Breast epithelium (tissue), 4 donors: ENCODE measurements at regions not wholly inside any gene's neighbourhood (a gene's known extent, or its start where the extent isn't known, plus 50 kb on each side); places are given as distances from the start of the nearest gene placed in this dataset.
"Not testable (repeated sequence)": the region's sequence is repeated elsewhere in the genome, so short reads cannot be mapped to it uniquely, and the experiment has no call there.

Experiments used
- DNase-seq, 2 donors: peaks; one replicate each; pipeline ENCODE4 v3.0.0-alpha.2; 2019; ENCODE audit warnings: low spot score in 2 of 2
- H3K27ac ChIP-seq, 2 donors: fragments of 200-600 bp; sonication (generic) in 1 of 2; one replicate each; pipeline ENCODE4 v1.5.1; 2016 to 2019; ENCODE audit warnings: mild to moderate bottlenecking in 1 of 2
- H3K27me3 ChIP-seq, 2 donors: fragments of 200-600 bp; sonication (generic) in 1 of 2; one replicate each; pipeline versions ENCODE4 v1.5.1 to v1.6.0; 2017 to 2019; ENCODE audit warnings: control low read depth in 1 of 2, mild to moderate bottlenecking in 1 of 2
- H3K36me3 ChIP-seq: fragments of 200-600 bp; one replicate; pipeline ENCODE4 v1.5.1; 2019
- H3K4me1 ChIP-seq, 2 donors: fragments of 200-600 bp; sonication (generic); one replicate each; pipeline ENCODE4 v1.5.1; 2016 to 2019; ENCODE audit warnings: control low read depth in 1 of 2
- H3K4me3 ChIP-seq, 3 donors: fragments of 200-600 bp; sonication (generic); 1 replicate in 2 of 3; 2 replicates in 1 of 3; pipeline ENCODE4 v1.5.1; 2016 to 2019; ENCODE audit warnings: mild to moderate bottlenecking in 3 of 3, moderate library complexity in 2 of 3
- H3K9me3 ChIP-seq, 2 donors: fragments of 200-600 bp; sonication (generic) in 1 of 2; one replicate each; pipeline ENCODE4 v1.5.1; 2016 to 2019; ENCODE audit warnings: control low read depth in 1 of 2
- CTCF ChIP-seq, 3 donors: fragments of 450-650 bp; IDR thresholded peaks; one replicate each; pipeline ENCODE4 v1.5.1; 2016 to 2017; ENCODE audit warnings: antibody characterized with exemption in 3 of 3, mild to moderate bottlenecking in 3 of 3, moderate library complexity in 3 of 3
- POLR2A ChIP-seq: fragments of 450-650 bp; IDR thresholded peaks from one replicate; pipeline ENCODE4 v1.6.1; 2016; ENCODE audit warnings: antibody characterized with exemption, mild to moderate bottlenecking, moderate library complexity
- POLR2AphosphoS5 ChIP-seq, 3 donors: sonication (generic); formaldehyde crosslinking; IDR thresholded peaks; one replicate each; pipeline ENCODE4 v1.6.1; 2017; ENCODE audit warnings: antibody characterized with exemption in 3 of 3
- intact Hi-C: fragments of 100-400 bp; cut with DNase I; formaldehyde crosslinking; loops from one replicate; pipeline ENCODE4 v1.15.1; 2023; ENCODE audit warnings: low total_unique reads

DNA sequence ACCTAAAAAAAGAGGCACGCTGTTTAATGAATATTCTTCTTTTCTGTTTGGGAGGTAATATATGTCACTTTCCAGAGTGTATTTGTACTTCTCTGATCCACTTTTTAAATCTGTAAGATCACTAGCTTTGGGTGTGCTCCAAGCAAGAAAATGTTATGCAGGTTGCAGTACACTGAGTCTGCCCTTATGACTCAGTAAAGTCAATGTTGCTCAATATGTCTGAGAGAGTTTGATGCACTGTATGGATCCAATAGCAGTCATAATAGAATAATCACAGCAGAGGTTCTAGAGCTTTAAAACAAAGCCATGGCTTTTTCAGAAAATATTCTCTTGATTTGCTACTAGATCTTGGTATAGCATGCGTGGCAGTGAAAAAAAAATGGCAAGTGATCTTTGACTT is 525.3 kb upstream of the HTR1E start:
- Histone ChIP-seq H3K36me3 (no peaks in the 10 kb centered on the region), H3K27me3 (no peaks in the 10 kb centered on the region), H3K27ac (no peak overlapping the region), H3K4me1 (no peaks in the 10 kb centered on the region), H3K9me3 (no peaks in the 10 kb centered on the region), H3K4me3 (no peak overlapping the region)
- no peak for DNase-seq
- TF ChIP-seq POLR2AphosphoS5 (IDR thresholded peaks at IDR 0.05) (no peak), CTCF (IDR thresholded peaks at IDR 0.05) (no peak), POLR2A (no peak)
- intact Hi-C loops: loop anchor here (10.0 kb wide), 1 partner anchor 637 kb away; no protein-coding TSS in a partner anchor

DNA sequence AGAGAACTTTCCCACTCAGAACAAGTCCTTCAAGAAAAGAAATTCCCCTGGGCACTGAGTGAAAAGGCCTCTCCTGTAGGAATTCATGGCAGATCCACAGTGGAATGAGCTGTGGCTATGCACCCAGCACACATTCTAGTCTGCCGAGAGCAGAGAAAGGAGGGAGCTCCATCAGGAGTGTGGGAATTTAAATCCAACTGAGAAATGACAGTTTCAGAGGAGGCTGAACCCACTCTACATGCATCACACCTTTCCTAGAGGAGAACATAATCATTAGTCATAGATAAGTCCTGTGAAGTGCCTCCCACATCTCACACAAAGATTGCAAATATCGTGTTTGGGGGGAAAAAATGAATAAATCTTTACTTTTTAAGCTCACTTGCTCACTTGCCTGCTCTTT is 530.2 kb upstream of the HTR1E start:
- Histone ChIP-seq H3K27me3 (no peaks in the 10 kb centered on the region), H3K4me3 (no peak overlapping the region), H3K36me3 (no peaks in the 10 kb centered on the region), H3K9me3 (peaks cover under 1 to 6% of the 10 kb centered on the region in 2 donors), H3K27ac (no peak overlapping the region), H3K4me1 (no peaks in the 10 kb centered on the region)
- TF ChIP-seq CTCF (IDR thresholded peaks at IDR 0.05) (no peak), POLR2A (no peak), POLR2AphosphoS5 (IDR thresholded peaks at IDR 0.05) (no peak)
- intact Hi-C loops: no loop called here
- no peak for DNase-seq

- intact Hi-C loops, H3K4me3 ChIP-seq, H3K4me1 ChIP-seq, H3K27ac ChIP-seq, DNase-seq, H3K27me3 ChIP-seq, H3K36me3 ChIP-seq, H3K9me3 ChIP-seq: not testable (repeated sequence)
Observed at GRCh38 chr6:86392850-86393249, 544.5 kb upstream of the HTR1E start.

- Histone ChIP-seq H3K4me3 (no peak overlapping the region), H3K9me3 (no peaks in the 10 kb centered on the region), H3K27me3 (no peaks in the 10 kb centered on the region), H3K27ac (no peak overlapping the region), H3K4me1 (no peaks in the 10 kb centered on the region), H3K36me3 (no peaks in the 10 kb centered on the region)
- TF ChIP-seq POLR2AphosphoS5 (IDR thresholded peaks at IDR 0.05): no peak
- no peak for TF ChIP-seq CTCF (IDR thresholded peaks at IDR 0.05)
- TF ChIP-seq POLR2A: no peak
- DNase-seq: no peak
- intact Hi-C loops: no loop called here
Observed at GRCh38 chr6:86380571-86381125, 556.7 kb upstream of the HTR1E start.

DNA sequence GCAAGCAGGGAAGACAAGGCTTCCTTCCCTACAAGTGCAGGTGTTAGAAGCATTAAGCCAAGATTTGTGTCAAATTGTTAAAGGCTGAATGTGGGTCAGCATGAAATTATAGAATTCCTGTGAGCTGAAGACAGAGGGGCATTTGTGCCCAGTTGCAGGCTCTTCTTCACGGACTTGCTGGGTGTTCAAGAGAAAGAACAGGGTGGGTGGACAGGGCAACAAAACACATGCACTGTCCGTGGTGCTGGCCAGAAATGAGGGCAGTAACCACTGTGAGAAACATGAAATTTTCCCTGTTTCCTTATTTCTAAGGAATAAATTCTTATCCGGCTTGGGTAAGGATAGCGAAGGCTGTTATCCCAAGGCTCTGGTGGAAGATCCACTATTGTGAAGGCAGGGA is 579.5 kb upstream of the HTR1E start:
- Histone ChIP-seq H3K27ac (no peak overlapping the region), H3K27me3 (no peaks in the 10 kb centered on the region), H3K4me1 (no peaks in the 10 kb centered on the region), H3K4me3 (no peak overlapping the region), H3K9me3 (no peaks in the 10 kb centered on the region), H3K36me3 (no peaks in the 10 kb centered on the region)
- intact Hi-C loops: no loop called here
- no peak for DNase-seq
- TF ChIP-seq POLR2A (no peak), POLR2AphosphoS5 (IDR thresholded peaks at IDR 0.05) (no peak), CTCF (IDR thresholded peaks at IDR 0.05) (no peak)

DNA sequence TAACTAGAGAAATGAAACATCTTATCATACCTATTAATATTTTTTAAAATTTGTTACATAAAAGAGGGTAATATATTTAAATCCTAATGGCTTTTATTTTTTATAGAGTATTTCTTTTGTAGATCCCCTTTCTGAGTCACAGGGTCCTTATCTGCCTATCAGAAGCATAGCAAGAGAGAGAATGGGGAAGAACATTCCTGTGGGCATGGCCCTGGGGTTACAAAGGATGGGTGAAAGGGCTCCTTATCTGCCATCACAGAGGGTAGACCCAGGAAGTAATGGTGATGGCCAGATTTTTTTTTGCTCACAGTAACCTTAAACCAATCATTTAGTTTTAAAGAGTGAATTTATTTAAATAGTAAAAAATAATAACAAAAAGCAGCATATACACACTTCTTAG is 582.1 kb upstream of the HTR1E start:
- Histone ChIP-seq H3K4me1 (no peaks in the 10 kb centered on the region), H3K4me3 (no peak overlapping the region), H3K9me3 (no peaks in the 10 kb centered on the region), H3K36me3 (no peaks in the 10 kb centered on the region), H3K27me3 (no peaks in the 10 kb centered on the region), H3K27ac (no peak overlapping the region)
- TF ChIP-seq POLR2A (no peak), CTCF (IDR thresholded peaks at IDR 0.05) (no peak), POLR2AphosphoS5 (IDR thresholded peaks at IDR 0.05) (no peak)
- DNase-seq: no peak
- intact Hi-C loops: no loop called here
